Upper lobe of left lung (tissue), 4 donors: ENCODE measurements at regions not wholly inside any gene's neighbourhood (a gene's known extent, or its start where the extent isn't known, plus 50 kb on each side); places are given as distances from the start of the nearest gene placed in this dataset.

Source experiments
- CTCF ChIP-seq, 6 experiments: fragments of 450-650 bp in 4 of 6; fragments of 200-600 bp in 2 of 6; sonication (generic) in 2 of 6; IDR thresholded peaks; one replicate each; pipeline ENCODE4 v1.5.1; 2016 to 2019; ENCODE audit warnings: antibody characterized with exemption in 6 of 6
- EP300 ChIP-seq, 4 donors: sonication (generic); formaldehyde crosslinking; IDR thresholded peaks; one replicate each; pipeline ENCODE4 v1.5.1; 2017; ENCODE audit warnings: antibody characterized with exemption in 4 of 4, control low read depth in 2 of 4

GRCh38 chr12:43097471-43097870 is 454.5 kb downstream of the ADAMTS20 start:
- no peak for TF ChIP-seq CTCF (IDR thresholded peaks at IDR 0.05)
- no peak for TF ChIP-seq EP300 (IDR thresholded peaks at IDR 0.05)
